ENCODE measurements at regions not wholly inside any gene's neighbourhood (a gene's known extent, or its start where the extent isn't known, plus 50 kb on each side); places are given as distances from the start of the nearest gene placed in this dataset.

GRCh38 chr1:193313354-193314140, 127.1 kb upstream of the B3GALT2 start:
- no peaks in the 10 kb centered on the region for H3K9me1 ChIP-seq (replicated peaks; ENCODE audit: control insufficient read depth, extremely low read depth, insufficient read depth, low read length)
- no peak overlapping the region for H3K4me2 ChIP-seq (ENCODE audit: insufficient read depth, low read length)
- TF ChIP-seq POLR2A (IDR thresholded peaks at IDR 0.05; ENCODE audit: low read depth, low read length) (no peak), MYC (IDR thresholded peaks at IDR 0.05; ENCODE audit: low read depth, low read length) (no peak), MAX (IDR thresholded peaks at IDR 0.05; ENCODE audit: insufficient read depth, insufficient read length) (no peak), EZH2 (IDR thresholded peaks at IDR 0.05; ENCODE audit: borderline replicate concordance, low read depth, low read length, severe bottlenecking) (no peak), POLR2AphosphoS5 (IDR thresholded peaks at IDR 0.05; ENCODE audit: insufficient read depth, low read depth, low read length) (no peak), GATA2 (IDR thresholded peaks at IDR 0.05; ENCODE audit: insufficient read depth, insufficient read length, low read depth, low read length) (no peak), JUN (IDR thresholded peaks at IDR 0.05; ENCODE audit: borderline replicate concordance, insufficient read depth, insufficient read length, low read depth) (no peak), FOS (IDR thresholded peaks at IDR 0.05; ENCODE audit: borderline replicate concordance, insufficient read depth, low read length) (no peak), CTCF (IDR thresholded peaks at IDR 0.05; ENCODE audit: extremely low read depth in 1 of 2, insufficient read depth in 1 of 2, low read depth in 1 of 2, low read length in 2 of 2) (no peak)
- peak; percentile 32 for DNase-seq (ENCODE audit: low read depth, low spot score)
- no peak overlapping the region for H3K4me3 ChIP-seq (replicated peaks in 1 of 3; ENCODE audit: insufficient read depth in 1 of 3, low read depth in 1 of 3, low read length in 3 of 3)
- BruUV-seq (replicated peaks), result no TSS peak
- no peaks in the 10 kb centered on the region for H4K20me1 ChIP-seq (replicated peaks; ENCODE audit: control insufficient read depth, extremely low read depth, insufficient read depth, low read length)
- POLR2A ChIA-PET, result no interaction called here
- H3K4me1 ChIP-seq (ENCODE audit: control insufficient read depth, extremely low read depth, insufficient read depth, low read length), result no peaks in the 10 kb centered on the region
- no peaks in the 10 kb centered on the region for H3K9me3 ChIP-seq (replicated peaks; ENCODE audit: control insufficient read depth, insufficient read depth, low read length)
- intact Hi-C loops (cut with micrococcal nuclease), result no loop called here
- H3K27me3 ChIP-seq (ENCODE audit: control insufficient read depth in 2 of 2, insufficient read depth in 2 of 2, low read length in 2 of 2), result no peaks in the 10 kb centered on the region
- no peaks in the 10 kb centered on the region for H3K79me2 ChIP-seq (ENCODE audit: control insufficient read depth, insufficient read depth, low read length)
- H3K9ac ChIP-seq (replicated peaks; ENCODE audit: extremely low read depth, insufficient read depth, low read length), result no peak overlapping the region
- no peaks in the 10 kb centered on the region for H3K36me3 ChIP-seq (ENCODE audit: control insufficient read depth in 2 of 2, extremely low read depth in 1 of 2, insufficient read depth in 2 of 2, low read length in 2 of 2)
- dilution Hi-C loops (cut with MboI; ENCODE audit: extremely low pct_ligation_motif_present, low sequenced_read_pairs), result no loop called here
- no peak for FAIRE-seq
- H3K27ac ChIP-seq (ENCODE audit: insufficient read depth, low read depth, low read length), result no peak overlapping the region
- CTCF ChIA-PET, result interaction anchor here (1.4 kb wide), 1 partner anchor 35 kb away, joined by 3 read pairs; no protein-coding TSS in a partner anchor
- H2AFZ ChIP-seq (ENCODE audit: low read depth, low read length), result no peak overlapping the region
